IPS-NIHi7 (cell line): ENCODE measurements at regions not wholly inside any gene's neighbourhood (a gene's known extent, or its start where the extent isn't known, plus 50 kb on each side); places are given as distances from the start of the nearest gene placed in this dataset.

ENCODE experiments used
- DNase-seq: peaks from one replicate; pipeline ENCODE4 v3.0.0; 2012; ENCODE audit warnings: mixed read lengths; ENCODE audit errors: extremely low spot score

DNA sequence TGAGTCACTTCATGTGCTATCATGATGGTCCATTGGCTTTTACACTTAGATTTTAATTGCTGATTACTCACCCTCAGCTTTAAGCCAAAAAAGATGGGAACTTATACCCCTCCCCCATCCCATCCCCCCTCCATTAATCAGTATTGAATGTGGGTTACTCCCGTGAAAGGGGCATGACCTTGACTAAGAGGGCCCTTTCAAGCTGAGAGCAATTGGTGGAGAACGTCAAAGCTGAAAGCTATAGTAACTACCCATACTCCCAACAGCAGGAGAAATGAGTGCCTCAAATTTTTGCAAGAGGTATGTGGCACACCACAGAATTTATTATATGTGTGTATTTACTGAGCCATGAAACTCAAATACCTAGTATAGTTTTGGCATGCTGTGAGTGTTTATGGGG, 99.7 kb upstream of the CDH8 start:
- DNase-seq = no peak

- no peak for DNase-seq
Observed at GRCh38 chr16:62135446-62135845, 99.2 kb upstream of the CDH8 start.

- peak; percentile 14 for DNase-seq
Observed at GRCh38 chr16:62130101-62130500, 93.9 kb upstream of the CDH8 start.

GRCh38 chr16:62105244-62105643, 69.0 kb upstream of the CDH8 start:
- DNase-seq = no peak

DNA sequence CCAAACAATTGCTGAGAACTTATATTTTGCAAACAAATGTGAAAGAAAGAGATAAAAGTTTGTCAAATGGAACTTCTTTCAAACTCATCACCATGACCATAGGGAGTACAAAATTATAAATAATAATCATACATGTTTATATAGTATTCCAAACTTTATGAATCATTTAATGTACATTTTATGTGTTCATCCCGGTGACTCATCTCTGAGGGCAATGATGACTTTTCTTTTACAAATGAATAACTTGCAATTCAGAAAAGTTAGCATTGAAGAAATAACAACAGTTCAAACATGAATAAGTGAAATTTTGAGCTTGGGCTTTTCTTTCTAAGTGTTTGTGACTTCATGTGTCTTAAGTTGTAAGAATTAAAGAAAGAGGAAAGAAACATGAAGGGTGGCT, 66.3 kb upstream of the CDH8 start:
- no peak for DNase-seq

DNA sequence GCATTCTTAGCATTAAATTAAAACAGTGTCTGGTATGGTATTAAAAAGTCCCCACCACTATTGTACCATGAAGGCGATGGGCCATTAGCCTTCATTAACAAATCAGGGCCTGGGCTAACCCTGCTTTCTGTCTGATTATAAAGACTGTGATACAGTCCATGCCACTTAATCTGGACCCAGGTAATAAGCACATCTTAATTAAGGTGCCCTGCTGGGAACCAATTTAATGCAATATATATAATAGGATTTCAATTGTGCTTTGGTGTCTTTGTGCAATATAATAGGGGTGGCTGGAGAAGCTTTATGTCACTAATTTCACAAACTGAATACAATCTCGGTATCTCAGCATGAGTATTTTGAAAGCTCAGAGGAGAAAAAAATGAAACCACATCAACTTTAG, 64.4 kb upstream of the CDH8 start:
- DNase-seq = no peak

GRCh38 chr16:62089715-62090114, 53.5 kb upstream of the CDH8 start:
- DNase-seq = no peak

GRCh38 chr16:62088731-62089410, 52.6 kb upstream of the CDH8 start:
- no peak for DNase-seq
